ENCODE measurements at regions not wholly inside any gene's neighbourhood (a gene's known extent, or its start where the extent isn't known, plus 50 kb on each side); places are given as distances from the start of the nearest gene placed in this dataset.

GRCh38 chr13:80870186-80870585 is 529.3 kb upstream of the SPRY2 start:
- CTCF ChIA-PET = no interaction called here
- Histone ChIP-seq H3K9me3 (ENCODE audit: control insufficient read depth, insufficient read depth, low read depth, low read length) (no peaks in the 10 kb centered on the region), H3K27ac (ENCODE audit: extremely low read depth, low read depth, low read length) (no peak overlapping the region), H3K4me1 (ENCODE audit: control insufficient read depth, insufficient read depth, low read length) (no peaks in the 10 kb centered on the region), H3K4me3 (ENCODE audit: low read depth, low read length) (no peak overlapping the region), H3K36me3 (ENCODE audit: control insufficient read depth in 2 of 2, insufficient read depth in 1 of 2, low read length in 2 of 2) (no peaks in the 10 kb centered on the region)
- POLR2A ChIA-PET = no interaction called here
- no peak for TF ChIP-seq ZBTB7A (tag by site-specific recombination; IDR thresholded peaks at IDR 0.05; ENCODE audit: low read depth)
- TF ChIP-seq ZSCAN30 (tag by site-specific recombination; IDR thresholded peaks at IDR 0.05) = no peak
- TF ChIP-seq ZNF426 (tag by site-specific recombination; IDR thresholded peaks at IDR 0.05) = no peak
- no peak for TF ChIP-seq REST (tag by site-specific recombination; IDR thresholded peaks at IDR 0.05)
- no peak for TF ChIP-seq ZNF202 (tag by site-specific recombination; IDR thresholded peaks at IDR 0.05; ENCODE audit: borderline replicate concordance)
- no peak for TF ChIP-seq GLIS1 (tag by site-specific recombination; IDR thresholded peaks at IDR 0.05)
- TF ChIP-seq ZBTB26 (tag by site-specific recombination; optimal IDR thresholded peaks at IDR 0.05) = no peak
- no peak for TF ChIP-seq ZNF777 (tag by site-specific recombination; IDR thresholded peaks at IDR 0.05; ENCODE audit: borderline replicate concordance)
- TF ChIP-seq ZNF423 (tag by site-specific recombination; IDR thresholded peaks at IDR 0.05) = no peak

GRCh38 chr13:80866921-80867320 is 526.0 kb upstream of the SPRY2 start:
- H3K4me3 ChIP-seq (ENCODE audit: low read depth, low read length) = no peak overlapping the region
- ChIA-PET POLR2A (no interaction called here), CTCF (interaction anchor here (0.7 kb wide), 1 partner anchor 1379 kb away, joined by 4 read pairs; no protein-coding TSS in a partner anchor)
- no peak for TF ChIP-seq ZNF280D (tag by site-specific recombination; IDR thresholded peaks at IDR 0.05)
- TF ChIP-seq GFI1B (tag by site-specific recombination; IDR thresholded peaks at IDR 0.05) = no peak
- no peak for TF ChIP-seq KLF17 (tag by site-specific recombination; IDR thresholded peaks at IDR 0.05)
- no peak for TF ChIP-seq ZNF549 (tag by site-specific recombination; IDR thresholded peaks at IDR 0.05)
- no peak for TF ChIP-seq ZNF776 (tag by site-specific recombination; IDR thresholded peaks at IDR 0.05; ENCODE audit: borderline replicate concordance)
- no peaks in the 10 kb centered on the region for H3K4me1 ChIP-seq (ENCODE audit: control insufficient read depth, insufficient read depth, low read length)
- H3K27ac ChIP-seq (ENCODE audit: extremely low read depth, low read depth, low read length) = no peak overlapping the region
- H3K36me3 ChIP-seq (ENCODE audit: control insufficient read depth in 2 of 2, insufficient read depth in 1 of 2, low read length in 2 of 2) = no peaks in the 10 kb centered on the region
- H3K9me3 ChIP-seq (ENCODE audit: control insufficient read depth, insufficient read depth, low read depth, low read length) = no peaks in the 10 kb centered on the region
